ENCODE measurements at regions not wholly inside any gene's neighbourhood (a gene's known extent, or its start where the extent isn't known, plus 50 kb on each side); places are given as distances from the start of the nearest gene placed in this dataset.

DNA sequence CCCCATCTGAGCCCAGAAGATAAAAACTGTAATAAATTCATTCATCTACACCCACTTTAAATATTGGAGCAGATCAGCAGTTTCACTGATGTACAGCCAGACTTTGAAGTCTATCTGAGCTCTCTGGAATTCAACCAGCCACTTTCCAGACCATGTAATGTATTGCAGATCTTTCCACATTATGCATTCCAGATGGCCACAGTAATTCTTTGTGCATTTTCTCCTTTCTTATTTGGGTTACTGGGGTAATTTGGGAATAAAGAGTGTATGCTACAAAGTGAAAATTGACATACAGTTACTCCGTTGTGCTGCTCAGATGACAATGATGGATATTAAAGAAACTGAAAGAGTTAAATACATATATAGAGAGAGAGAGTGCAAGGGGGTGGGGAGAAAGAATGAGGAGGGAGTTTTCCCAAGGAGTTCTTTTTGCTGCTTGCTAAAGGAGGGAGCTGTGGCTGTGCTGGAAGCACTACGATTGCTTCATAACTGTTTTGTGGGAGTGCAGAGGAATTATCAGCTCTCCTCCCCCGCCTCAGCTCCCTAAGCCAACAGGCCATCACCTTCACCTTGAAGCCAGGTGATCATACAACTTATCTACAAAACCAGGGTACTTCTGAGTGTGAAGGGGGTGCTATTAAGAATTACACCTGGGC is 152.8 kb downstream of the GAS1 start (continued):
- TF ChIP-seq, protein P1, sequence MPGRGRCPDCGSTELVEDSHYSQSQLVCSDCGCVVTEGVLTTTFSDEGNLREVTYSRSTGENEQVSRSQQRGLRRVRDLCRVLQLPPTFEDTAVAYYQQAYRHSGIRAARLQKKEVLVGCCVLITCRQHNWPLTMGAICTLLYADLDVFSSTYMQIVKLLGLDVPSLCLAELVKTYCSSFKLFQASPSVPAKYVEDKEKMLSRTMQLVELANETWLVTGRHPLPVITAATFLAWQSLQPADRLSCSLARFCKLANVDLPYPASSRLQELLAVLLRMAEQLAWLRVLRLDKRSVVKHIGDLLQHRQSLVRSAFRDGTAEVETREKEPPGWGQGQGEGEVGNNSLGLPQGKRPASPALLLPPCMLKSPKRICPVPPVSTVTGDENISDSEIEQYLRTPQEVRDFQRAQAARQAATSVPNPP (CRISPR knock-in tag; IDR thresholded peaks at IDR 0.05): no peak
- TF ChIP-seq MEIS1 (CRISPR knock-in tag; IDR thresholded peaks at IDR 0.05; ENCODE audit: borderline replicate concordance) (no peak), CBX2 (IDR thresholded peaks at IDR 0.05; ENCODE audit: low read depth, low read length) (no peak), CBX2 (CRISPR knock-in tag; IDR thresholded peaks at IDR 0.05; ENCODE audit: low read depth) (no peak), GABPB1 (CRISPR knock-in tag; IDR thresholded peaks at IDR 0.05) (no peak), ZNF343 (CRISPR knock-in tag; IDR thresholded peaks at IDR 0.05) (no peak), HIVEP1 (CRISPR knock-in tag; IDR thresholded peaks at IDR 0.05) (no peak)
- TF ChIP-seq, protein P2, sequence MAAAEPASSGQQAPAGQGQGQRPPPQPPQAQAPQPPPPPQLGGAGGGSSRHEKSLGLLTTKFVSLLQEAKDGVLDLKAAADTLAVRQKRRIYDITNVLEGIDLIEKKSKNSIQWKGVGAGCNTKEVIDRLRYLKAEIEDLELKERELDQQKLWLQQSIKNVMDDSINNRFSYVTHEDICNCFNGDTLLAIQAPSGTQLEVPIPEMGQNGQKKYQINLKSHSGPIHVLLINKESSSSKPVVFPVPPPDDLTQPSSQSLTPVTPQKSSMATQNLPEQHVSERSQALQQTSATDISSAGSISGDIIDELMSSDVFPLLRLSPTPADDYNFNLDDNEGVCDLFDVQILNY (CRISPR knock-in tag; conservative IDR thresholded peaks at IDR 0.05): no peak

GRCh38 chr9:86792136-86792535 is 155.2 kb downstream of the GAS1 start:
- DNase-seq (ENCODE audit: low spot score): no peak
- 0% methylated on average over 3 of the region's 3 CpGs for WGBS (ENCODE audit: low lambda C conversion rate)
- H3K79me2 ChIP-seq (ENCODE audit: insufficient read depth, low read length): no peaks in the 10 kb centered on the region
- H3K27ac ChIP-seq (ENCODE audit: extremely low read length, insufficient read depth, low read length): no peak overlapping the region
- no peak overlapping the region for H3K4me2 ChIP-seq (ENCODE audit: low read depth, low read length)
- no peak for TF ChIP-seq LCORL (IDR thresholded peaks at IDR 0.05)
- TF ChIP-seq LCORL (CRISPR knock-in tag; IDR thresholded peaks at IDR 0.05): no peak
- no peak for TF ChIP-seq JUND (CRISPR knock-in tag; IDR thresholded peaks at IDR 0.05)
- TF ChIP-seq PHF8 (CRISPR knock-in tag; IDR thresholded peaks at IDR 0.05): no peak
- no peak for TF ChIP-seq ZBTB7A (CRISPR knock-in tag; IDR thresholded peaks at IDR 0.05)
- TF ChIP-seq RBM22 (optimal IDR thresholded peaks at IDR 0.05; ENCODE audit: low read length): no peak
- TF ChIP-seq FOSL2 (CRISPR knock-in tag; IDR thresholded peaks at IDR 0.05): 0 out of 2 replicates have a peak, but pooled peaks have one; percentile 20
- no peaks in the 10 kb centered on the region for H3K4me1 ChIP-seq (ENCODE audit: insufficient read depth, low read length)
- no peaks in the 10 kb centered on the region for H4K20me1 ChIP-seq (ENCODE audit: insufficient read depth, low read length)
- in situ Hi-C loops (cut with HindIII; ENCODE audit: extremely low pct_ligation_motif_present, low pct_unique_long_range_greater_than_20kb): no loop called here
- FAIRE-seq: no peak
- ChIA-PET CTCF (ENCODE audit: low intra/inter-chr PET ratio, low total read pairs) (no interaction called here), POLR2A (no interaction called here)
- no peaks in the 10 kb centered on the region; a peak in 1 of 5 replicates for H3K27me3 ChIP-seq (ENCODE audit: control insufficient read depth in 1 of 2, insufficient read depth in 2 of 2, low read length in 2 of 2)
- H3K4me3 ChIP-seq (replicated peaks in 1 of 3; ENCODE audit: insufficient read depth in 1 of 3, low read depth in 2 of 3, low read length in 3 of 3): no peak overlapping the region
- no peak overlapping the region for H3K9ac ChIP-seq (ENCODE audit: insufficient read depth, low read depth, low read length)
- no peaks in the 10 kb centered on the region for H3K36me3 ChIP-seq (replicated peaks in 1 of 2; ENCODE audit: control insufficient read depth in 1 of 2, insufficient read depth in 2 of 2, low read length in 2 of 2)
- intact Hi-C loops (cut with micrococcal nuclease; ENCODE audit: unreplicated experiment): no loop called here
- H2AFZ ChIP-seq (ENCODE audit: low read length): no peak overlapping the region
- no TSS peak for BruUV-seq (replicated peaks)
- no peaks in the 10 kb centered on the region for H3K9me3 ChIP-seq (ENCODE audit: low read length)
- no peak for ATAC-seq

Data from HepG2 (cell line).